Thyroid gland (tissue), 4 donors: ENCODE measurements at regions not wholly inside any gene's neighbourhood (a gene's known extent, or its start where the extent isn't known, plus 50 kb on each side); places are given as distances from the start of the nearest gene placed in this dataset.

Source experiments
- POLR2A ChIP-seq, 2 donors: fragments of 450-650 bp; IDR thresholded peaks; one replicate each; pipeline ENCODE4 v1.6.1; 2017; ENCODE audit warnings: antibody characterized with exemption in 2 of 2, mild to moderate bottlenecking in 2 of 2, moderate library complexity in 1 of 2
- TF ChIP-seq, protein P1 (sequence below), 6 experiments: fragments of 200-600 bp in 3 of 6; fragments of 450-650 bp in 3 of 6; sonication (generic) in 3 of 6; IDR thresholded peaks; one replicate each; pipeline ENCODE4 v1.5.1; 2016 to 2019; ENCODE audit warnings: antibody characterized with exemption in 6 of 6, mild to moderate bottlenecking in 2 of 6, inconsistent platforms in 1 of 6, moderate library complexity in 1 of 6

- TF ChIP-seq, protein P1, sequence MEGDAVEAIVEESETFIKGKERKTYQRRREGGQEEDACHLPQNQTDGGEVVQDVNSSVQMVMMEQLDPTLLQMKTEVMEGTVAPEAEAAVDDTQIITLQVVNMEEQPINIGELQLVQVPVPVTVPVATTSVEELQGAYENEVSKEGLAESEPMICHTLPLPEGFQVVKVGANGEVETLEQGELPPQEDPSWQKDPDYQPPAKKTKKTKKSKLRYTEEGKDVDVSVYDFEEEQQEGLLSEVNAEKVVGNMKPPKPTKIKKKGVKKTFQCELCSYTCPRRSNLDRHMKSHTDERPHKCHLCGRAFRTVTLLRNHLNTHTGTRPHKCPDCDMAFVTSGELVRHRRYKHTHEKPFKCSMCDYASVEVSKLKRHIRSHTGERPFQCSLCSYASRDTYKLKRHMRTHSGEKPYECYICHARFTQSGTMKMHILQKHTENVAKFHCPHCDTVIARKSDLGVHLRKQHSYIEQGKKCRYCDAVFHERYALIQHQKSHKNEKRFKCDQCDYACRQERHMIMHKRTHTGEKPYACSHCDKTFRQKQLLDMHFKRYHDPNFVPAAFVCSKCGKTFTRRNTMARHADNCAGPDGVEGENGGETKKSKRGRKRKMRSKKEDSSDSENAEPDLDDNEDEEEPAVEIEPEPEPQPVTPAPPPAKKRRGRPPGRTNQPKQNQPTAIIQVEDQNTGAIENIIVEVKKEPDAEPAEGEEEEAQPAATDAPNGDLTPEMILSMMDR (IDR thresholded peaks at IDR 0.05), result no peak
- no peak for TF ChIP-seq POLR2A (IDR thresholded peaks at IDR 0.05)
These were observed 63.0 kb upstream of the PRMT8 start for GRCh38 chr12:3427956-3428355.
